LNCAP (cell line): ENCODE measurements at regions not wholly inside any gene's neighbourhood (a gene's known extent, or its start where the extent isn't known, plus 50 kb on each side); places are given as distances from the start of the nearest gene placed in this dataset.

Experiments used
- TF ChIP-seq, protein P1 (sequence below): fragments of 450-650 bp; IDR thresholded peaks from 2 replicates; pipeline ENCODE4 v1.5.1; 2017; ENCODE audit warnings: mild to moderate bottlenecking

DNA sequence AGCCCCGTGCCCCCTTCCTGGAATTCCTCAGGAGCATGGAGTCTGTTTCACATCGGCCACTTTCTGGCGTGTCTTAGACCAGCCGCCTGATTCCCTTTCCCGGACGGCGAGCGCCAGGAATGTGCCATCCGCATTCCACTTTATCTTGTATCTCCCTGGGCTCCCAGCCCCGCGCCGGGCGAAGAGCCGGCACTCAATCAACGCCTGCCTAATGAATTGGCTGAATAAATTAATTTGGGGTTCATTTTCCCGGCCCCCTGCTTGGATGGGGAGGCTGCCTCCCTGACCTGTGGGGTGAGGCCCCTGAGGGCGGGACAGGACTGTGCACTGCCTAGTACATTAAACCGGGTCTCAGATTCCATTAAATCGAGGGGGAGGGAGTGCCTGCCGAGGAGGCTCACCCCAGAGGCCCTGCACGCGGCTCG, 282.3 kb upstream of the TNRC6C start:
- TF ChIP-seq, protein P1, sequence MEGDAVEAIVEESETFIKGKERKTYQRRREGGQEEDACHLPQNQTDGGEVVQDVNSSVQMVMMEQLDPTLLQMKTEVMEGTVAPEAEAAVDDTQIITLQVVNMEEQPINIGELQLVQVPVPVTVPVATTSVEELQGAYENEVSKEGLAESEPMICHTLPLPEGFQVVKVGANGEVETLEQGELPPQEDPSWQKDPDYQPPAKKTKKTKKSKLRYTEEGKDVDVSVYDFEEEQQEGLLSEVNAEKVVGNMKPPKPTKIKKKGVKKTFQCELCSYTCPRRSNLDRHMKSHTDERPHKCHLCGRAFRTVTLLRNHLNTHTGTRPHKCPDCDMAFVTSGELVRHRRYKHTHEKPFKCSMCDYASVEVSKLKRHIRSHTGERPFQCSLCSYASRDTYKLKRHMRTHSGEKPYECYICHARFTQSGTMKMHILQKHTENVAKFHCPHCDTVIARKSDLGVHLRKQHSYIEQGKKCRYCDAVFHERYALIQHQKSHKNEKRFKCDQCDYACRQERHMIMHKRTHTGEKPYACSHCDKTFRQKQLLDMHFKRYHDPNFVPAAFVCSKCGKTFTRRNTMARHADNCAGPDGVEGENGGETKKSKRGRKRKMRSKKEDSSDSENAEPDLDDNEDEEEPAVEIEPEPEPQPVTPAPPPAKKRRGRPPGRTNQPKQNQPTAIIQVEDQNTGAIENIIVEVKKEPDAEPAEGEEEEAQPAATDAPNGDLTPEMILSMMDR, result no peak

DNA sequence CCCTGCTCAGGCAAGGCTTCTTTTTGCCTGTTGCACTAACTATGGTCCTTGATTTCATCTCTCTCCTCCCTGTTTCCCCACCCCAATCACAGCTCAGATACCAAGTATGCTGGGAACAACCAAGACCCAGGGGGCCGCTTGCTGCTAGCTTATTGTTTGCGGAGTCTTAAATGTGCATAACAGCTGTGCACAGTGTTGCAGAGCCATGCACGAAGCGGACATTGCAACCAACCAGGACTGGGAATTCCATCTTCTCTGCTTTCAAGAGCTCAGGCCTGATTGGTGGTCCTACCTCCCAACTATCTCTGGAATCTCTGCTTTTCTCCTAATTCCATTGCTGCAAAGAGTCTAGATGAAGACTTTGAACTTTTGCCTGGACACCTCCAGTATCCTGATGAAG, 281.3 kb upstream of the TNRC6C start:
- TF ChIP-seq, protein P1, result no peak

DNA sequence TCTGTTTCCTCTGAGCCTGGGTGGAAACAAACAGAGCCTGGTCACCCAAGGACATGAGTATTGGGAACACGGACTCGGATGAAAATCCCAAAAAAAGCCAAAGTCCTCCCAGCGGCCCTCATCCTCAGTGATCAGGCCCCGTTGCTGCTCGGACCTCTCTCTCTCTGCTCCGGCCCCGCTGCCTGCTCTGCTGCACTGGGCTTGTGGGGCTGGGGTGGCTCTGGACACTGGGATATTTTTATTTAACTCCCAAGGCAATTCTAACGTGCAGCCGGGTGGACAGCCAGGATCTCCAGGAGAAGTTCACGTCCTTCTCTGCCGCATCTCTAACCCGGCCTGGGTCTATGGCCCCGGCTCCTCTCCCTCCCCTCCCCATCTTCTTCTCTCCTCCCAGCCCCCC, 280.9 kb upstream of the TNRC6C start:
- TF ChIP-seq, protein P1, result no peak

DNA sequence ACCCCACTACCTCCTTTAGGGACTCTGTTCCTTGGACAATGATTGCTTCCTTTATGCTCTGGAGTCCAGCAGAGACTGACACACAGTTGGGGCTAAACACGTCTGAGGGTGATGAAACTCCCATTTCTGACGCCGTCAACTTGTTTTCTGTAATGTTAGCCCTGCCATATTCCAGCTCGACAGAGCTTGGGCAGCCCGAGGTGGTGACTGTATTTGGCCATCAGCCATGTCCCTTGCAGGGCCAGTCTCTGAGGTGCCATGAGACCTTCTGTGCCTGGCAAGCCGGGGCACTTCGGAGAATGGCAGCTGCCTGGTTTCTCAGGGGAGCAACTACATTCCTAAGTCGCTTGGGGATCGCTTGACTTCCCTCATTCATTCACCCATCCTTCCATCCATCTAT, 278.9 kb upstream of the TNRC6C start:
- TF ChIP-seq, protein P1, result no peak

DNA sequence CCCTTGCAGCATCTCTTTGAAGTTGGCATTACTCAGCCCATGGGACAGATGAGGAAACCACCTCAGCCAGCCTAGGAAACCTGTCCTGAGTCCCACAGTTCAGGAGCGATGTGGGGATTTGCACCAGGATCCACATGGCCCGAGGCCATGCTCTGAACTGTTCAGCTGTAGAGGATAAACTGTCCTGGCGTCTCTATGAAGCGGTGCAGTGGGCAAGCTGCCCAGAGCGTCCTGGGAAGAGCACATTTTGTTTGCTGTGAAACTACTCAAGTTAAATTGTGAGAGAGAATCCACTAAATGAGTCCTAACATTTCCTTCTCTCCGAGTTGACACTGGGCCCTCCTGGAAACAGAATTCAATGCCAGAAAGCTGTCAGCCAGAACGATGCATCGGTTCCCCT, 276.6 kb upstream of the TNRC6C start:
- TF ChIP-seq, protein P1, result no peak

DNA sequence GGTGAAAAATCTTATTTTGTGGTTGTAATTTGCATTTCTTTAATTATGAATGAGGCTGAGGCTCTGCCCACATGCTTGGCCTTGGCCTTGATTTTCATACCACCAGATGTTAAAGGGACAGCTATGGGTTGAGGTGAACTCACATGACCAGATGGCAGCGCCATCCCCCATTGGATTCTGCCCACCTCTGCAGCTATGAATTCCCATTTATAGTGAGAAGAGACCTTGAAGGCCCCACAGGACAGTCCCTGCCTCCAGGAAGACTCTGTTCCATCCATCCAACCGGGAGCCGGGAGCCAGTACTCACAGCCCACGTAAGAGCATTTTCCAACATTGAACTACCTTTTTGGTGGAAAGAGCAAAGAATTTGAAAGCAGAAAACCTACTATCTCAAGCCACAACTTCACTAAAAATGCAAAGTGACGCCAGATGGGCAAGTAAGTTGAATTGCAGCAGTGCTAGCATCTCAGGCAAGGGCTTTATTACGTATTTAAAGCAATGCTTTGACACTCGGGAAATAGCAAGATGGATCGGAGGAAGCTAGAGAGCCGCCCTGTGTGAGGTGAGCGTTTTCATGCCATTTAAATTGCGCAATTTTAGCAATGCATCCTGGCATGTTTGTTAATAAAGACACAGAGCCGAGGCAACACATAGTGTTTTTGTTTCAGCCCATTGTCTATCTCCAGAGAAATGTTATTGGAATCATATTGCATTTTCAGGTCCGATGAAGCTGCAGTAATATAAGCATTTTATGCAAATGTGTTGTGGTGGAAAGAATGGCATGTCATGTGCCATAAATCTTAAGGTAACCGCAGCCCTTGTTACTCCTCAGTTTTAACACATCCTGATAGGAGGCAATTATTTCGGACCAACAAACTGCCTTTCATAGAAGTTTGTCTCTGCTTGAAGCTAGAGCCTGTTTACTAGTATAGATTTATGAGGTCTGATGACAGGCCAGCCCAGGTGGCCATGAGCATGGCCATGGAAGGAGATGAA, 273.4 kb upstream of the TNRC6C start:
- TF ChIP-seq, protein P1, result no peak

DNA sequence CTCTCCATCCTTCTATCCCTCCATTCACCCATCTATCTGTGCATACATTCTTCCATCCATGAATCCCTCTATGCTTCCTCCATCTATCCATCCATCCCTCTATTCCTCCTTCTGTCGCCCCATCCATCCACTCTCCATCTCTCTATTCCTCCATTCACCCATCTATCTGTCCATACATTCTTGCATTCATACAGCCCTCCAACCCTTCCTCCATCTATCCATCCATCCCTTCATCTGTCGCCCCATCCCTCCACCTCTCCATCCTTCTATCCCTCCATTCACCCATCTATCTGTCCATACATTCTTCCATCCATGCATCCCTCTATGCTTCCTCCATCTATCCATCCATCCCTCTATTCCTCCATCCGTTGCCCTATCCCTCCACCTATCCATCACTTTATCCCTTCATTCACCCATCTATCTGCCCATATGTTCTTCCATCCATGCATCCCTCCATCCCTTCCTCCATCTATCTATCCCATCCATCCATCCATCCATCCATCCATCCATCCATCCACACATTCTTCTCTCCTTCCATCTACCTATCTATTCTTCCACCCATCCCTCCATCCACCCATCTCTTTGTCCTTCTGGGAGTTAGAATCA, 272.5 kb upstream of the TNRC6C start:
- TF ChIP-seq, protein P1, result no peak
